Cardiac septum (tissue), 1 donor: ENCODE measurements at regions not wholly inside any gene's neighbourhood (a gene's known extent, or its start where the extent isn't known, plus 50 kb on each side); places are given as distances from the start of the nearest gene placed in this dataset.
"Not testable (repeated sequence)": the region's sequence is repeated elsewhere in the genome, so short reads cannot be mapped to it uniquely, and the experiment has no call there.

Experiments used
- DNase-seq: peaks from one replicate; pipeline ENCODE4 v3.0.0-alpha.2; 2020; ENCODE audit warnings: low spot score
- intact Hi-C: fragments of 100-400 bp; cut with DNase I; formaldehyde crosslinking; loops from one replicate; pipeline ENCODE4 v1.14.0; 2022
- donor health status: DM: no; HTN: no; CAD: no.

DNA sequence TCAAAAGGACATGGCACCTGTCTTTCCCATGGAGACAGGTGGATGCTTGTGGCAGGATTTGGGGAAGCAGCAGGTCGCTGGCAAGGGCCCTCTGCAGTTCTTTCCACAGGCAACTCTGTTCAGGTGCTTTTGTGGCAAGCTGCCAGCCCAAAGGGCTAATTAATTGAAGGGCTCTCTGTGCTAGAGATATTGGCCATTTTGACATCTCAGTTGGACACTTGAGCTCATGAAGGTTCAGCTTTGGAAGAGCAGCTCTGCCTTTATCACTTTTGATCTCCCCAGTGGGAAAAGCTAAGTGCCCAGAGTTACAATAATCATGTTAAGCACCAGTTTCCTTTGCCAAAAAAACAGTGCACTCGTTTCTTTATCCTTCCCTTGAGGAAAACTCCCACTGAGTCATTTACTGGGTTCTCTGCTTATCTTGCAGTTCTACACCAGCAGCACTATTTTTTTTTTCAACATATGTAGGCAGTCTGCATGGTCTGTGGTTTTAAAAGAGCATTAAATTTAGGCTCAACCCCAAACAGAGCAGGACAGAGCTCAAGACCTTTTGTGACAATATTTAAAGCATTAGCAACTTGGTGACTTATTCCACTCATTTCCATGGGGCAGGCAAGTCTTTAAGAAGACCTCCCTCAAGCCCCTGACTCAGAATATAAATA is 336.4 kb upstream of the RASGEF1B start:
- no peak for DNase-seq
- intact Hi-C loops, result no loop called here

DNA sequence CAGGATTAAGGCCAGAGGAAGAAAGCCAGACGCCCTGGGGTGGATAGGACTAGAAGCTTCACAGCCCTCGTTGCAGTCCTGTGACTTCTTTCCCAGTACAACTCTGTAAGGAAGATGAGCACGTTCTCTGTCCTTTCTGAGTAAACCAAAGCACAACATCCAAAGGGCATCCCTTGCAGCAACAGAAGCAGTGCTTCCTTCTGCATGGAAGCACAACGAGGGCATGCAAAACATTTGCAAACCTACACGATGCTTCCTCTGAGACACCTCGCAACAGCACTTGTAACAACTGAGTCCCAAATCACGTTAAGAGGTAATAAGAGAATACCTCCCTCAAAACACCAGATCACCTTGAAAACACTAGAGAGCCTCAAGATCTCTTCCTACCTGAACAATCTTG is 335.7 kb upstream of the RASGEF1B start:
- no peak for DNase-seq
- intact Hi-C loops, result no loop called here

DNA sequence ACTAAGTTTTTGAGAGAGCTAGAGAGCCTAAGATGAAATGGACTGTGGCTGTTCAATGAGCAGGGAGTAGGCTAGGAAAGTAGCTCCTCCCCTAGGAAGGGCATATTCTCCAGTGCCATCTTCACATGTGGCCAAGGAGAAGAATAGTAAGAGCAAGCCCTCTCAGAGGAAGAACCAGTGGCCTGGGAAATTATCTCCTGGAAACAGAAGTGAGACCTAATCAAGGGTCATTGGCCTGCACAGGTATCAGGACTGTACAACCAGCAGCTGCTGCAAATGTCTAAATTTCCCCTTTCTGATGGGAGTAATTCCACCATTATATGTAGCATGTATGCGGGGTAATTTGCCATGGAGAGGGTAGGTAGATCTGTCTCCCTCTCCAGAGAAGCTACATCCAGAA is 334.8 kb upstream of the RASGEF1B start:
- no peak for DNase-seq
- intact Hi-C loops, result no loop called here

DNA sequence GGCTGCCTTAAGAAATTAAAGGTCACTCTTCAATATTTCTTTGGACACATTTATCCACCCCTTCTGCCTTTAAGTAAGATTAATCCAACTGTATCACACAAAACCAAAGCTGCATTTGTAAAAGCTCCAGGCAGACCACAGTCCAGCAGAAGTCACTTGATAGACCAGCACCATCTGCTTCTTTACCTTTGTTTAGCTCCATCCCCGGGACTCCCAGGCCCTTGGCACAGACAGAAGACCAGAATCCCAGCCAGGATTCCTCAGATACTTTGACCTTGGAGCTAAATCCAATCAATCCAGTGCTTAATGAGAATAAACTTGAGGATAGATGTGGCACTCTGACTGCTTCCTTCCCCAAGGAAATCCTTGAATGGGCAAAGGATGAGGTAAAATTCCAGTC is 333.1 kb upstream of the RASGEF1B start:
- no peak for DNase-seq
- intact Hi-C loops, result no loop called here

DNA sequence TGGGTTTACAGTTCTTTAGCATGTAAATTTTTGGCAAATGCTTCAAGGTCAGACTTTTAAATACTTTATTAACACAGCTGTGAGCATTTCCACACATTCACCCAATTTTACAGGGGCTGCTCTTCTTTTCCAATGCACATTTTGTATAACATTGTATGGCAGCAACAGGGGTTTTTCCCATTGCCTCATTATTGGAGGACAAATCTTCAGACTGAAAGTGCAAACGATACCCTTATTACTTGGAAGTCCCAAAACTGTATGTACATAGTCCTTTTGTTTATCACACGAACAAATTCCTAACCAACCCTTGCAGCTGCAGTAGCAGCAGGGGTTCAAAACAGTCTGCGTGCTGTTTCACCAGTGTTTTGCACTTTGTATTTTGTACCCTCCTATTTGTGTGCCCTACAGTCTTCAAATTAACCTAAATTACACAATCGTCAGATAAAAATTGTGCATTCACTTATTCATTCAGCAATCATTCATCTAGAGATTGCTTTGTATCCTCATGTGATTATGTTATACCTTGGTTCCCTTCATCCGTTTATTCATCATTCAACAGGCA is 330.7 kb upstream of the RASGEF1B start:
- intact Hi-C loops, result no loop called here
- no peak for DNase-seq

DNA sequence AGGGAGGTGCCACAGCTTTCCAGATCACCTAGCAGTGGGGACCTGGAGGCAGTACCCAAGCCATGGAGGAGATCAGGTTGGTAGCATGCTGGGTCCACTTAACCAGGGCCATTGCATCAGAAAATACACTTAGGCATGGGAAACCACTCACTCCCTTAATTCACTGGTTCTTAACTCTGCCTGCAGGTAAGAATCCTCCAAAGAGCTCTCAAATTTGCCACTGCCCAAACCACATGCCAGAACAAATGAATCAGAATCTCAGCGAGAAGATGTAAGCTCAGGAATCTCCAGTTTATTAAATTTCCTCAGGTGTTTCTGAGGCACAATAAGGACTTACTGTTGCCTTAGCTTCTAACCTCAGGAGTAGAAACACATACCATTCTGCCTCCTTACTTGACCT is 327.7 kb upstream of the RASGEF1B start:
- intact Hi-C loops, result no loop called here
- DNase-seq, result no peak

DNA sequence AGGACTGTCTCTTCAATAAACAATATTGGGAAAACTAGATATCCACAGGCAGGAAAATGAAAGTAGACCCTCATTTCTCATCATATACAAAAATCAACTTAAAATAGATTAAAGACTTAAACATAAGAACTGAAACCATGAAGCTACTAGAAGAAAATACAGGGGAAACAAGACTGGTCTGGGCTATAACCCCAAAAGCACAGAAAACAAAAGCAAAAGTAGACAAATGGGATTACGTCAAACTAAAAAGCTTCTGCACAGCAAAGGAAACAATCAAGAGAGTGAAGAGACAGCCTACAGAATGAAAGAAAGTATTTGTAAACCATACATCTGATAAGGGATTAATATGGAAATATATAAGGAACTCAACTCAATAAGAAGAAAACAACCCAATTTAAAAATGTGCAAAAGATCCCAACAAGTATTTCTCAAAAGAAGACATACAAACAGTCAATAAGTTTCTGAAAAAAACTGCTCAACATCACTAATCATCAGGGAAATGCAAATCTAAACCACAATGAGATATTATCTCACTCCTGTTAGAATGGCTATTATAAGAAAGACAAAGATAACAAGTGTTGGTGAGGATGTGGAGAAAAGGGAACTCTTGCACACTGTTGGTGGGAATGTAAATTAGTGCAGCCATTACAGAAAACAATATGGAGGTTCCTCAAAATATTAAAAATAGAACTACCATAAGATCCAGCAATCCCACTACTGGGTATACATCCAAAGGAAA is 325.3 kb upstream of the RASGEF1B start:
- no peak for DNase-seq
- intact Hi-C loops, result no loop called here

DNA sequence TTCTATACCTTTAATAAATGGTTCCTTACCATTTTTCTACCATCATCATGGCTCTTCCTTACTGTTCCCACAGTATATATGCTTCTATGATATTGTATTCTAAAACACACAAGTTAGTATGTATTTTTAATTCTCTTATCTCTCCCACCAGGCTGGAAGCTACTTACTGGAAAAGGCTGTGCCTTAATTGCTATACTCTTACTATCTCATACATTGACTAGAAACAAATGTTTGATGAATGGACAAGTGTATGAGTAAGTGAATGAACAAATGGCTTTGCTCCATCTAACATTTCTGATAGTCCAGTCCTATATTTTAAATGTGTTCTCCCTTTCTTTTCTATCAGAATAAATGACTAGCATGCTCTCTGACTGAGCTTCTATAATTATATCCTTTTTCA is 320.8 kb upstream of the RASGEF1B start:
- intact Hi-C loops, result no loop called here
- DNase-seq, result no peak

- intact Hi-C loops, result no loop called here
- no peak for DNase-seq
These were observed 318.8 kb upstream of the RASGEF1B start for GRCh38 chr4:81790477-81790876.

DNA sequence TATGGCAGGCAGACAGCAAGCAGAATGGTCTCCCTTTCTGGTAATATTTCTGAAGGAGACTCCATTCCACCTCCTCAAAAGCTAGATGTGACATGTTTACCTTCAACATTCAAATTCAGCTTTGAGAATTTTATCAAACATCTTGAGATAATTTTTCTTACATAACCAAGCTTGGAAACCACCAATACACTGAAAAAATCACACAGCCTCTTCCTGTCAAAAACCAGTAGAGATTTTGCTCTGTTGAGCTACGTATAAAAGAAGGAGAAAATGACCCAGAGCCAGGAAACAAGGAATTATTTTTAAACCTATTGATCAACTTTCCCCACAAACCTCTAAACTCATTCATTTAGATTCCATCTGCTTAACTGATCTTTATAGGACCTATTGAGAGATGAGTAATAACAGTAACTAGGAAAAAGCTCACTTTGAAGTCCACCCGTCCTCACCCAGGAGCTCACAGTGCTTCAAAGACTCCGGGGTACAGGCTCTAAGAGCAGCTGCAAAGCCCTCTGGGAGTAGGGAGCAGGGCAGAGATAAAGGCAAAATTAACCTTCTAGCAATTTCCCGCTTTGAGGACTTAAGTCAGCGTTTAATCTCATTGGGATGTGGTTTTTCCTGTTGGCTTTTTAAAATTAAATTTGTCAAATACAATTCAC is 318.2 kb upstream of the RASGEF1B start:
- DNase-seq, result no peak
- intact Hi-C loops, result no loop called here

DNA sequence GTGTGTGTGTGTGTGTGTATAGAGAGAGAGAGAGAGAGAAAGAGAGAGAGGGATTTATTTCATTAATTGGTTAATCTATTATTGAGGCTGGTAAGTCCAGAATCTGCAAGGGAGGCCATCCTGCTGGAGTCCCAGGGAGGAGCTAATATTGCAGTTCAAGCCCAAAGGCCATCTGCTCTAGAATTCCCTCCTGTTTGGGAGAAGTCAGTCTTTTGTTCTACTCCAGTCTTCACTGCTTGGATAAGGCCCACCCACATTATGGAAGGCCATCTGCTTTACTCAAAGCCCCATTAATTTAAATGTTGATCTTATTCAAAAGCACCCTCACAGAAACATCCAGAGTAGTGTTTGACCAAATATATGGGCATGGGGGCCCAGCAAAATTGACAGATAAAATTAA is 317.5 kb upstream of the RASGEF1B start:
- intact Hi-C loops, result no loop called here
- no peak for DNase-seq

GRCh38 chr4:81786766-81787165 is 315.1 kb upstream of the RASGEF1B start:
- intact Hi-C loops, result no loop called here
- DNase-seq, result no peak

DNA sequence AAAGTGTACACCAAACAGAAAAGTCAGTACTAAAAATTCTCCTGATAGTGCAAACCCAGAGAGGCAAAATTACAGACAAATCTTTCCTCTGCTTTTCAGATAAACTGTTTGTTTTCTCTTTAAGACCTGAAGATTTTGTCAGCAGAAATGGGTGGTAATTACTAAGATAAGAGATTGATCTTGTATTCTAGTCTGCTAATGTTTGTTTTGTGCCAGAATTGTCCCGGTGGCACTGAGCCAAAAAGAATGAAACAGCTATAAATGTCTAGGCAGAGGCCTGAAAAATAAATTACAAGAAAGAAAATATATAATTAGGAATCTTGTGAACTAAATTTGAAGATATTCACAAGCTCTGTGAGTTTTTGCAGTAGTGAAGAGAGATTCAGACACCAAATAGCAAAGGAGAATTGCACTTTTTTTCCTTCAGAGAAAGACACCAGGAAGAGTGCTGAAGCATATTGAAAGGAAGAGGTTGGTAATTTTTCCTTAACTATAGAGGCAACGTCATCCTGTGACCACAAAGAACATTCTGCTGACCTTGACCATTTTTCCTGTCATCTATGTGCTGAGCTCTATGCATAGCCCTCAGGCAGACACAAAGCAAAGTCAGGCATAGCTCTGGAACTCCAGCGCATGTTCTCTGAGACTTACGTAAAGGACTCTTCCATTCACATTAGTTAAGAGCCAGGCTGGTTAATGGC is 314.5 kb upstream of the RASGEF1B start:
- DNase-seq, result no peak
- intact Hi-C loops, result no loop called here

DNA sequence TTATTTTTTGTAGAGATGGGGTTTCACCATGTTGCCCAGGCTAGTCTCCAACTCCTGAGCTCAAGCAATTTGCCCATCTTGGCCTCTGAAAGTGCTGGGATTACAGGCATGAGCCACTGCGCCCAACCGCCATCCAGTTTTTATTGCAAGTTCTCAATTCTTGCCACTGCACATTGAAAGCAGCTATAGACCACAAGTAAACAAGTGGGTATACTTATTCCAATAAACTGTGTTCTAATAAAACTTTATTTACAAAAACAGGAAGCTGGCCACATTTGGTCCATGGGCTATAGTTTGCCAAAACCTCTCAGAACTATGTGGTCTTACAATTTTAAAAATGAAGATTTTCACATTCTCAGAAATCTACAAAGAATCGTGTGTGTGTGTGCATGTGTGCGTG is 313.6 kb upstream of the RASGEF1B start:
- DNase-seq, result no peak
- intact Hi-C loops, result no loop called here

DNA sequence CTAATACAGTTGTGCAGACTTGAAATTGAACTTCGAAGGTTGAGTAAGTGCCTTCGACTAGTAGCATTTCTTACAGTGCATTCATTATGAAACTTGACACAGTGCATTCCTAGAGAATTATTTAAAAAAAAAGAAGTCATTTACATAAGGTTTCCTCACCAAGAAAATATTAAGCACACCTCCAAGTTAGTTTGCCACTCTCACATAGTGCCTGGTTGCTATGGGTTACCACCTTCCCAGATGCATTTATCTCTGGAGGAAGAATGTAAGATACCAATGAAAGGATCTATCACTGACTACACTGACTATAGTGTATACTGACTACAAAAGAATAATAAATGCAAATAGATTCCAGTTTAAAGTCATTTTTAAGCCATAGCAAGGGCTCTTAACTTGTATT is 311.9 kb upstream of the RASGEF1B start:
- DNase-seq, result no peak
- intact Hi-C loops, result no loop called here

DNA sequence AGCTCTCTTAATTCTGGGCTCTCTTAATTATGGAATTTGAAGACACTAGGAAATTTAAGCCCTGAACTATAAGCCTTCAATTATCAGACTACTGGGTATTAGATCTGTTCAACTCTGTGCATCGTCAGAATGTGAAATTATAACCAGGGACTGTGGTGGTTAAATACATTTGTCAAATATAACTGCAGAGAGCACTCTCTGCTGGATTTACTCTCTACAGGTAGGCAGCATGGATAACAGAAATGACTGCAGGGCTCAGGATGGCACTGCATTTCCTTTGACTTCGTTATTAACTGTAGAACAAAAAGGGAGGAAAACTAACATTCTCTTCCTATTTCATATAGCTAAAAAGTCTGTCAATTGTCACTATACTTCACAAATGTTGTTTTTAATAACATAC is 310.1 kb upstream of the RASGEF1B start:
- DNase-seq, result no peak
- intact Hi-C loops, result no loop called here

DNA sequence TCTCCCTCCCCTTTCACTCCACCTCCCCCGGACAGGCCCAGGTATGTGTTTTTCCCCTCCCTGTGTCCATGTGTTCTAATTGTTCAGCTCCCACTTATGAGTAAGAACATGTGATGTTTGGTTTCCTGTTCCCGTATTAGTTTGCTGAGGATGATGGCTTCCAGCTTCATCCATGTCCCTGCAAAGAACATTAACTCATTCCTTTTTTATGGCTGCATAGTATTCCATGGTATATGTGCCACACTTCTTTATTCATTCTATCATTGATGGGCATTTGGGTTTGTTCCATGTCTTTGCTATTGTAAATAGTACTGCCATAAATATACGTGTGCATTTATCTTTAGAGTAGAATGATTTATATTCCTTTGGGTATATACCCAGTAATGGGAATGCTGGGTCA is 306.0 kb upstream of the RASGEF1B start:
- DNase-seq, intact Hi-C loops: not testable (repeated sequence)

DNA sequence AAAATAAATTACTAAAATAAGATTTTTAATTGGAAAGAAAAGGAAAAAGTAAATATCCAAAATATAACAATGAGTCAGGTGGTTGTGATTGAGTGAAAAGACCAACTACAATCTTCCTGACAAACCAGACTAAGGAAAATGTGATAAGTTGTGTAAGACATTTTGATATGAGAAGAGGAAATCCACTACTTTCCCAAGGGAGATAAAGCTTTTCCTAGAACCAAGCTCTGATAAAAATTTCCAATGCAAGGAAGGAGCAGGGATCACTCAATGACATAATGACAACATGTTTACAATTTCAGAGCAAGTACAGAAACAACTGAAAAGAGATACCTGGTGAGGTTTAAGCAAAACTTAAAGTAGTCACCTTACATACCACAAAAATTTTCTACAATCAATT is 305.1 kb upstream of the RASGEF1B start:
- intact Hi-C loops, result no loop called here
- DNase-seq, result no peak

DNA sequence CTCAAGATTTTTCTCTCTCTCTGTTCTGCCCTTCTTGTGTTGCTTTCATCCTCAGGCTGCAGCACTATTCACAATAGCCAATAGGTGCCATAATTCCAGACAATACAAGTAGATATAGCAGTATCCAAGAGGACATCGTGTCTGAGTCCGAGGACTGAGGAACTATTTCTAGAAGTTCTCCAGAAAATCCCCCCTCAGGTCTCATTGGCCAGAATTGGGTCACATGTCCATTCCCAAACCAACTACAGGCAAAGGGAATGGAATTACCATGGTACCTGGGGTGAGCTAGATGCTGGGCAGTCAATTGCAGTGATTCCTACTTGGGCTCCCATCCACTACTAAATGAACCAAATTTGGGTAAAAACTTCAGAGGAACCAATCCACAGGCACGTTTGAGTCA is 301.9 kb upstream of the RASGEF1B start:
- DNase-seq, result no peak
- intact Hi-C loops, result no loop called here

DNA sequence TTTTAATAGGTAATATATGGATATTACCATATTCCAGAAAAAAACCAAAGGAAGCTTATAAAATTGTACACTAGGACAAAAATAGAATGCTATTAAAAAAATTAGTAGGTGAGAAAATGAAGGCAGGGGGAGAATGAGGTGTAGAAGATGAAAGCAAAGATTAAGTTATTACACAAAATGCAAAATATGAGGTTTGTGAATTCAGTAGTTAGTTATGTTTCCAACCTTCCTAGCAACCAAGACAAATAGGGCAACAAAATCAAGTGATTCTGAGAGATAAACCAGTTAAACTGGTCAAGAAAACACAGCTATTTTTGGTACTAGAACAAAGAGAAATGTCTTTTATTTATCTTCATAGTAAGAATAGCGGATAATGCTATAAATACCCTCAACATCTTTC is 300.0 kb upstream of the RASGEF1B start:
- intact Hi-C loops, result no loop called here
- no peak for DNase-seq
